NCI-H146 treated with DMSO at 0.1 percent for 48 hours (cell line): ENCODE measurements at regions not wholly inside any gene's neighbourhood (a gene's known extent, or its start where the extent isn't known, plus 50 kb on each side); places are given as distances from the start of the nearest gene placed in this dataset.

Source experiments
- DNase-seq: peaks from one replicate; lab custom pipeline; 2025; ENCODE audit not compliant: unreplicated experiment; lab: John Stamatoyannopoulos, UW

- no peak for DNase-seq
Measured at GRCh38 chr3:170784406-170784805, 85.6 kb downstream of the RPL22L1 start.

- DNase-seq = no peak
Measured at GRCh38 chr3:170780955-170781354, 89.0 kb downstream of the RPL22L1 start.

- no peak for DNase-seq
Measured at GRCh38 chr3:170780471-170780870, 89.5 kb downstream of the RPL22L1 start.

GRCh38 chr3:170778240-170779217, 91.5 kb downstream of the RPL22L1 start:
- DNase-seq = no peak

GRCh38 chr3:170777564-170777926, 92.5 kb downstream of the RPL22L1 start:
- DNase-seq = no peak

GRCh38 chr3:170776887-170777563, 93.0 kb downstream of the RPL22L1 start:
- no peak for DNase-seq

- no peak for DNase-seq
Measured at GRCh38 chr3:170773682-170774425, 96.1 kb downstream of the RPL22L1 start.

GRCh38 chr3:170772175-170772574, 97.8 kb downstream of the RPL22L1 start:
- no peak for DNase-seq

- DNase-seq = no peak
Measured at GRCh38 chr3:170768334-170768801, 101.6 kb downstream of the RPL22L1 start.

- DNase-seq = no peak
Measured at GRCh38 chr3:170767576-170767941, 102.4 kb downstream of the RPL22L1 start.

- DNase-seq = no peak
Measured at GRCh38 chr3:170766823-170767575, 103.0 kb downstream of the RPL22L1 start.

GRCh38 chr3:170766253-170766652, 103.7 kb downstream of the RPL22L1 start:
- DNase-seq = no peak

- DNase-seq = no peak
Measured at GRCh38 chr3:170765419-170766078, 104.4 kb downstream of the RPL22L1 start.

- no peak for DNase-seq
Measured at GRCh38 chr3:170764017-170764416, 106.0 kb downstream of the RPL22L1 start.

- DNase-seq = no peak
Measured at GRCh38 chr3:170762064-170762463, 107.9 kb downstream of the RPL22L1 start.

- no peak for DNase-seq
Measured at GRCh38 chr3:170761103-170761502, 108.9 kb downstream of the RPL22L1 start.

- DNase-seq = no peak
Measured at GRCh38 chr3:170760174-170760526, 109.8 kb downstream of the RPL22L1 start.

- no peak for DNase-seq
Measured at GRCh38 chr3:170759511-170760173, 110.4 kb downstream of the RPL22L1 start.

- DNase-seq = no peak
Measured at GRCh38 chr3:170757038-170757437, 113.0 kb downstream of the RPL22L1 start.

- no peak for DNase-seq
Measured at GRCh38 chr3:170754311-170754693, 115.7 kb downstream of the RPL22L1 start.
